ENCODE measurements at regions not wholly inside any gene's neighbourhood (a gene's known extent, or its start where the extent isn't known, plus 50 kb on each side); places are given as distances from the start of the nearest gene placed in this dataset.

DNA sequence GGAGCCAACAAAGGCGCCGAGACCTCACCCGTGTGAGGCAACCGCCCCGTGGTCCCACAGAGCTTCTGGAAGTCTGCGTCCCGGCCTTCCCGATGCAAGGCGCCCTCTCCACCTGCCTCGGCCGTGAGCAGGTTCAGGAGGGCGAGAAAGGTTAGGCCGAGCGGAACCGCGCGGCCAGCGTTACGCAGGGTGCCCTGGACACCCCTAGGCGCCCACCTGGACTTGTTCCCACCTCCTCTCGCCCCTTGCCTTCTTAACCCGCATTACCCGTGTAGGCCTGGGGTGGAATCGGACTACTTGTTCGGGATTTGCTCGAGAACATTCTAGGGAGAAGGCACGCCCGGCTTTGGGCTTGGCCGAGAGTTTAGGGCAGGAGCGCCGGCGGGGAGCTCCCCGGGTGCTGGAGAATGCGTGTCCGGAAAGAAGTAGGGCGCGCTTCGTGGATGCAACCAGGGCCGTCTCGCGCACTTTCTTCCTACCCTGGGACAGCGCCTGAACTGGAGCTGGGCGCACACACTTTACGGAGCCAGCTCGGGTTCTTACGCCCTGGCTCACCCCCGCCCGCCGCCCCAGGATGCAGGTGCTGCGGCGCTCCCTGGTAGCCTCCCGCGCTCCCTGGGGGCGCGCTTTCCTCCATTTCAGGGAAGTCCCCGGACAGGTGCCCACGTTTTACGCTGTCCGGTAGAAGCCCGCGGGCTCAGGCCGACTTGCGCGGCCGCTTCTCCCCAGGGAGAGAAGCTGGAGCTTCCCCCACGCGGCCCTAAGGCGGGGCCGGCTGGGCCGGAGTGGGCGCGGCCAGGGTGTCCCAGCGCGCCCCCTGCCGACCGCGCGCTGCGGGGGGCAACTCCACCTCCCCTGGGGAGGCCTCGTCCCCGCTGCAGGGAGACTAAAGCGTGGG is 74.5 kb downstream of the INSIG1 start (continued):
- TF ChIP-seq, protein P1, sequence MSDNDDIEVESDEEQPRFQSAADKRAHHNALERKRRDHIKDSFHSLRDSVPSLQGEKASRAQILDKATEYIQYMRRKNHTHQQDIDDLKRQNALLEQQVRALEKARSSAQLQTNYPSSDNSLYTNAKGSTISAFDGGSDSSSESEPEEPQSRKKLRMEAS (IDR thresholded peaks at IDR 0.05), result no peak
- TF ChIP-seq, protein P2, sequence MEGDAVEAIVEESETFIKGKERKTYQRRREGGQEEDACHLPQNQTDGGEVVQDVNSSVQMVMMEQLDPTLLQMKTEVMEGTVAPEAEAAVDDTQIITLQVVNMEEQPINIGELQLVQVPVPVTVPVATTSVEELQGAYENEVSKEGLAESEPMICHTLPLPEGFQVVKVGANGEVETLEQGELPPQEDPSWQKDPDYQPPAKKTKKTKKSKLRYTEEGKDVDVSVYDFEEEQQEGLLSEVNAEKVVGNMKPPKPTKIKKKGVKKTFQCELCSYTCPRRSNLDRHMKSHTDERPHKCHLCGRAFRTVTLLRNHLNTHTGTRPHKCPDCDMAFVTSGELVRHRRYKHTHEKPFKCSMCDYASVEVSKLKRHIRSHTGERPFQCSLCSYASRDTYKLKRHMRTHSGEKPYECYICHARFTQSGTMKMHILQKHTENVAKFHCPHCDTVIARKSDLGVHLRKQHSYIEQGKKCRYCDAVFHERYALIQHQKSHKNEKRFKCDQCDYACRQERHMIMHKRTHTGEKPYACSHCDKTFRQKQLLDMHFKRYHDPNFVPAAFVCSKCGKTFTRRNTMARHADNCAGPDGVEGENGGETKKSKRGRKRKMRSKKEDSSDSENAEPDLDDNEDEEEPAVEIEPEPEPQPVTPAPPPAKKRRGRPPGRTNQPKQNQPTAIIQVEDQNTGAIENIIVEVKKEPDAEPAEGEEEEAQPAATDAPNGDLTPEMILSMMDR (IDR thresholded peaks at IDR 0.05; ENCODE audit: control extremely low read depth in 1 of 3, insufficient read depth in 1 of 3, low read depth in 1 of 3, low read length in 3 of 3), result peak in 2 of 3 experiments; percentile 6 to 12; a peak in 2 of 4 replicates
- TF ChIP-seq SUZ12 (IDR thresholded peaks at IDR 0.05; ENCODE audit: low read length) (peak; percentile 95), ZNF274 (IDR thresholded peaks at IDR 0.05; ENCODE audit: borderline replicate concordance, extremely low read depth, low read length) (no peak), NANOG (IDR thresholded peaks at IDR 0.05; ENCODE audit: insufficient read depth, low read depth, low read length, poor library complexity, severe bottlenecking) (no peak), KDM4A (IDR thresholded peaks at IDR 0.05; ENCODE audit: low read depth, low read length, severe bottlenecking) (peak; percentile 36), RNF2 (IDR thresholded peaks at IDR 0.05; ENCODE audit: borderline replicate concordance, low read depth, low read length, missing control alignments, poor library complexity, severe bottlenecking) (peak; percentile 86), RAD21 (IDR thresholded peaks at IDR 0.05 in 1 of 2, conservative IDR thresholded peaks at IDR 0.05 in 1 of 2; ENCODE audit: low read depth in 2 of 2, low read length in 2 of 2) (no peak), GTF2F1 (IDR thresholded peaks at IDR 0.05; ENCODE audit: borderline replicate concordance, low read depth, low read length) (no peak), CBX8 (IDR thresholded peaks at IDR 0.05; ENCODE audit: borderline replicate concordance, low read depth, low read length) (peak; percentile 71), SAP30 (IDR thresholded peaks at IDR 0.05; ENCODE audit: insufficient read depth, insufficient replicate concordance, low read length) (no peak), PHF8 (conservative IDR thresholded peaks at IDR 0.05; ENCODE audit: low read depth, low read length) (no peak), EZH2 (IDR thresholded peaks at IDR 0.05; ENCODE audit: low read depth, low read length, severe bottlenecking) (peak; percentile 96), POU5F1 (IDR thresholded peaks at IDR 0.05; ENCODE audit: low read depth, low read length) (no peak)
- TF ChIP-seq, protein P3, sequence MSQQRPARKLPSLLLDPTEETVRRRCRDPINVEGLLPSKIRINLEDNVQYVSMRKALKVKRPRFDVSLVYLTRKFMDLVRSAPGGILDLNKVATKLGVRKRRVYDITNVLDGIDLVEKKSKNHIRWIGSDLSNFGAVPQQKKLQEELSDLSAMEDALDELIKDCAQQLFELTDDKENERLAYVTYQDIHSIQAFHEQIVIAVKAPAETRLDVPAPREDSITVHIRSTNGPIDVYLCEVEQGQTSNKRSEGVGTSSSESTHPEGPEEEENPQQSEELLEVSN (IDR thresholded peaks at IDR 0.05), result no peak
- TF ChIP-seq, protein P4, sequence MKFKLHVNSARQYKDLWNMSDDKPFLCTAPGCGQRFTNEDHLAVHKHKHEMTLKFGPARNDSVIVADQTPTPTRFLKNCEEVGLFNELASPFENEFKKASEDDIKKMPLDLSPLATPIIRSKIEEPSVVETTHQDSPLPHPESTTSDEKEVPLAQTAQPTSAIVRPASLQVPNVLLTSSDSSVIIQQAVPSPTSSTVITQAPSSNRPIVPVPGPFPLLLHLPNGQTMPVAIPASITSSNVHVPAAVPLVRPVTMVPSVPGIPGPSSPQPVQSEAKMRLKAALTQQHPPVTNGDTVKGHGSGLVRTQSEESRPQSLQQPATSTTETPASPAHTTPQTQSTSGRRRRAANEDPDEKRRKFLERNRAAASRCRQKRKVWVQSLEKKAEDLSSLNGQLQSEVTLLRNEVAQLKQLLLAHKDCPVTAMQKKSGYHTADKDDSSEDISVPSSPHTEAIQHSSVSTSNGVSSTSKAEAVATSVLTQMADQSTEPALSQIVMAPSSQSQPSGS (IDR thresholded peaks at IDR 0.05; ENCODE audit: low read length), result no peak
